ENCODE measurements at regions not wholly inside any gene's neighbourhood (a gene's known extent, or its start where the extent isn't known, plus 50 kb on each side); places are given as distances from the start of the nearest gene placed in this dataset.
"Not testable (repeated sequence)": the region's sequence is repeated elsewhere in the genome, so short reads cannot be mapped to it uniquely, and the experiment has no call there.

DNA sequence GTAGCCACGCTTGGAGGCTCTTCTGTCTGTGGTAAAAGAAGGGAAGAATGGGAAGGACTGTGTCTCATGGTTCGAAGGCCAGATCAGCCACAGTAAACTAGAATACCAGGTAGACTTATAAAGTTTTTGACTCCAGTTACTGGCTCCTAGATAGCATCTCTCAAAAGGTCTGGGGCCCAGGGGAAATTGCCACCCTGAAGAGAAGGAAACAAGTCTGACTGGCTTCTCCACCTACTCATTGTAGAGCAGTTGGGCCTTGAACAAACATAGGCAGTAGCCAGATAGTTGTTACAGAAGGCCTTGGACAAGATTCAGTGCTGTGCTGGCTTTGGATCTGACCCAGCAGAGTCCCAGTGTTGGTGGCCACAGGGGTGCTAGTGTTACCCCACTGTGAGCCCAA is 890.4 kb downstream of the EFNA5 start:
- Histone ChIP-seq H3K36me3 (ENCODE audit: insufficient read depth, low read length) (no peaks in the 10 kb centered on the region), H3K9ac (ENCODE audit: low read length) (no peak overlapping the region), H3K79me2 (ENCODE audit: insufficient read depth, low read length) (no peaks in the 10 kb centered on the region), H3K9me3 (ENCODE audit: low read length) (no peaks in the 10 kb centered on the region), H3K4me3 (ENCODE audit: low read depth, low read length, poor library complexity, severe bottlenecking) (no peak overlapping the region), H3F3A (ENCODE audit: insufficient read depth, low read length) (no peaks in the 10 kb centered on the region), H3K4me2 (ENCODE audit: low read length) (no peak overlapping the region), H3K27ac (ENCODE audit: low read depth, low read length, poor library complexity, severe bottlenecking) (no peak overlapping the region), H3K27me3 (ENCODE audit: insufficient read depth, low read length) (no peaks in the 10 kb centered on the region), H4K20me1 (ENCODE audit: insufficient read depth, low read length) (no peaks in the 10 kb centered on the region), H3K9me2 (ENCODE audit: low read depth, low read length) (no peaks in the 10 kb centered on the region), H2AFZ (ENCODE audit: low read length) (no peak overlapping the region), H3K4me1 (ENCODE audit: insufficient read depth, low read length, severe bottlenecking) (no peaks in the 10 kb centered on the region)
- TF ChIP-seq CTCF (IDR thresholded peaks at IDR 0.05; ENCODE audit: low read length) = no peak
- no peak for TF ChIP-seq EZH2 (IDR thresholded peaks at IDR 0.05; ENCODE audit: borderline replicate concordance, low read length)

DNA sequence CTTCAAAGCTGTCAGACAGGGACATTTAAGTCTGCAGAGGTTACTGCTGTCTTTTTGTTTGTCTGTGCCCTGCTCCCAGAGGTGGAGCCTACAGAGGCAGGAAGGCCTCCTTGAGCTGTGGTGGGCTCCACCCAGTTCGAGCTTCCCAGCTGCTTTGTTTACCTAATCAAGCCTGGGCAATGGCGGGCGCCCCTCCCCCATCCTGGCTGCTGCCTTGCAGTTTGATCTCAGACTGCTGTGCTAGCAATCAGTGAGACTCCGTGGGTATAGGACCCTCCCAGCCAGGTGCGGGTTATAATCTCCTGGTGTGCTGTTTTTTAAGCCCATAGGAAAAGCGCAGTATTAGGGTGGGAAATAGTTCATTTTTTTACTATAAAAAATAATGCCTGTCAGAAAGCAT is 894.2 kb downstream of the EFNA5 start:
- H3K4me2 ChIP-seq (ENCODE audit: low read length); H3K9me3 ChIP-seq (ENCODE audit: low read length); H3K9ac ChIP-seq (ENCODE audit: low read length); H3F3A ChIP-seq (ENCODE audit: insufficient read depth, low read length); H3K4me1 ChIP-seq (ENCODE audit: insufficient read depth, low read length, severe bottlenecking); H3K27me3 ChIP-seq (ENCODE audit: insufficient read depth, low read length); H3K9me2 ChIP-seq (ENCODE audit: low read depth, low read length); H3K36me3 ChIP-seq (ENCODE audit: insufficient read depth, low read length); H4K20me1 ChIP-seq (ENCODE audit: insufficient read depth, low read length); H2AFZ ChIP-seq (ENCODE audit: low read length); H3K27ac ChIP-seq (ENCODE audit: low read depth, low read length, poor library complexity, severe bottlenecking); H3K79me2 ChIP-seq (ENCODE audit: insufficient read depth, low read length); H3K4me3 ChIP-seq (ENCODE audit: low read depth, low read length, poor library complexity, severe bottlenecking): not testable (repeated sequence)

- H3K9me3 ChIP-seq (ENCODE audit: low read length) = no peaks in the 10 kb centered on the region
- no peaks in the 10 kb centered on the region for H3K27me3 ChIP-seq (ENCODE audit: insufficient read depth, low read length)
- H3K36me3 ChIP-seq (ENCODE audit: insufficient read depth, low read length) = no peaks in the 10 kb centered on the region
- H3K4me3 ChIP-seq (ENCODE audit: low read depth, low read length, poor library complexity, severe bottlenecking) = no peak overlapping the region
- H3K27ac ChIP-seq (ENCODE audit: low read depth, low read length, poor library complexity, severe bottlenecking) = no peak overlapping the region
- no peaks in the 10 kb centered on the region for H3K4me1 ChIP-seq (ENCODE audit: insufficient read depth, low read length, severe bottlenecking)
- no peak overlapping the region for H3K4me2 ChIP-seq (ENCODE audit: low read length)
- H4K20me1 ChIP-seq (ENCODE audit: insufficient read depth, low read length) = no peaks in the 10 kb centered on the region
- H3K9me2 ChIP-seq (ENCODE audit: low read depth, low read length) = no peaks in the 10 kb centered on the region
- no peak overlapping the region for H3K9ac ChIP-seq (ENCODE audit: low read length)
- no peak for TF ChIP-seq CTCF (IDR thresholded peaks at IDR 0.05; ENCODE audit: low read length)
- no peak for TF ChIP-seq EZH2 (IDR thresholded peaks at IDR 0.05; ENCODE audit: borderline replicate concordance, low read length)
- no peak overlapping the region for H2AFZ ChIP-seq (ENCODE audit: low read length)
- H3F3A ChIP-seq (ENCODE audit: insufficient read depth, low read length) = no peaks in the 10 kb centered on the region
- H3K79me2 ChIP-seq (ENCODE audit: insufficient read depth, low read length) = no peaks in the 10 kb centered on the region
These were observed 902.3 kb downstream of the EFNA5 start for GRCh38 chr5:106768392-106768791.

GRCh38 chr5:106766916-106767315 is 903.8 kb downstream of the EFNA5 start:
- Histone ChIP-seq H3K4me1 (ENCODE audit: insufficient read depth, low read length, severe bottlenecking) (no peaks in the 10 kb centered on the region), H3K4me2 (ENCODE audit: low read length) (no peak overlapping the region), H3K4me3 (ENCODE audit: low read depth, low read length, poor library complexity, severe bottlenecking) (no peak overlapping the region), H3K9me2 (ENCODE audit: low read depth, low read length) (no peaks in the 10 kb centered on the region), H3K9me3 (ENCODE audit: low read length) (no peaks in the 10 kb centered on the region), H3K27ac (ENCODE audit: low read depth, low read length, poor library complexity, severe bottlenecking) (no peak overlapping the region), H3K79me2 (ENCODE audit: insufficient read depth, low read length) (no peaks in the 10 kb centered on the region), H4K20me1 (ENCODE audit: insufficient read depth, low read length) (no peaks in the 10 kb centered on the region), H3K9ac (ENCODE audit: low read length) (no peak overlapping the region), H3F3A (ENCODE audit: insufficient read depth, low read length) (no peaks in the 10 kb centered on the region), H2AFZ (ENCODE audit: low read length) (no peak overlapping the region), H3K27me3 (ENCODE audit: insufficient read depth, low read length) (no peaks in the 10 kb centered on the region), H3K36me3 (ENCODE audit: insufficient read depth, low read length) (no peaks in the 10 kb centered on the region)
- no peak for TF ChIP-seq CTCF (IDR thresholded peaks at IDR 0.05; ENCODE audit: low read length)
- TF ChIP-seq EZH2 (IDR thresholded peaks at IDR 0.05; ENCODE audit: borderline replicate concordance, low read length) = no peak
